MM.1S (cell line): ENCODE measurements at regions not wholly inside any gene's neighbourhood (a gene's known extent, or its start where the extent isn't known, plus 50 kb on each side); places are given as distances from the start of the nearest gene placed in this dataset.

ENCODE experiments used
- CTCF ChIP-seq: fragments of 300-600 bp; sonication (generic); IDR thresholded peaks from 2 replicates; pipeline ENCODE4 v1.5.1; 2016; ENCODE audit warnings: antibody characterized with exemption, low read length, mixed read lengths
- EZH2 ChIP-seq: fragments of 300-600 bp; sonication (generic); optimal IDR thresholded peaks from 2 replicates; pipeline ENCODE3; 2017; ENCODE audit warnings: low read depth, mild to moderate bottlenecking, antibody characterized with exemption, low read length, mixed read lengths
- EZH2phosphoT487 ChIP-seq: fragments of 300-600 bp; sonication (generic); IDR thresholded peaks from 2 replicates; pipeline ENCODE4 v1.6.1; 2018; ENCODE audit warnings: antibody characterized with exemption, low read length

GRCh38 chr11:119903389-119903788 is 174.4 kb upstream of the NECTIN1 start:
- no peak for TF ChIP-seq CTCF
- TF ChIP-seq EZH2 = no peak
- no peak for TF ChIP-seq EZH2phosphoT487
